ENCODE measurements at regions not wholly inside any gene's neighbourhood (a gene's known extent, or its start where the extent isn't known, plus 50 kb on each side); places are given as distances from the start of the nearest gene placed in this dataset.

DNA sequence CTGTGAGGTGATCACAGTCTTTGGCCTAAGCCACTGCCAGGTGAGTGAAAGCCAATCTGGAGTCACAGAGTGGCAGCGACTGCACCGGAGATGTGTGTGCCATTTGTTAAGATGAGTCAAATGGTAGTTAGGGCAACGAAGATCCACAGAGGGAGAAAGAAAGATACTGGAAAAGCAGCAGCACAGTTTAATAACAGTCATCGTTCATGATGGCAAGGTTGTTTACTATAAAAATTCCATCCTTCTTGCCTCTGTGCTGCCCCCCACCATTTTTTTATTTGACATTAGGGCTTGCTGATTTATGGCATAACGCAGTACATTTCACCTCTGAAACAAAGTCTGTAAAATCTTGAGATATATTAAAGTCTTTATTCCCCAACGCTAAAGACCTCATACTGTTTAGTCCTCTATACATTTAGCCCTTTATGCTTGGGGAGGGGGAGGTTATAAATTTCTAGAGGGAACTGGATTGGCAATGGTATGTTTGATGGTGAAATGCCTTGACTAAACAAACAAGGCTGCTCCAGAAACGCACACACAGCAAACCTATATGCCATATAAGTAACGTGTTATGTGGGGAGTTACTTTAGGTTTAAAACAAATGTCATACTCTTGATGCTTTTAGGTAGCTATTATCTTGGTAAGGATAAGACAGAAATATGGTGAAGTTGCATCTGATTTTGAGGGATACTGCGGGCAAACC, 55.8 kb upstream of the ABL1 start:
- ChIA-PET POLR2A (interaction anchor here (0.9 to 6.0 kb wide), 6 partner anchors 8 to 67 kb away, joined by 3 to 76 read pairs (median 18); partner anchors contain the start of gene ABL1), CTCF (interaction anchor here (0.5 kb wide), 1 partner anchor 162 kb away, joined by 3 read pairs; no protein-coding TSS in a partner anchor)
- TF ChIP-seq, protein P1, sequence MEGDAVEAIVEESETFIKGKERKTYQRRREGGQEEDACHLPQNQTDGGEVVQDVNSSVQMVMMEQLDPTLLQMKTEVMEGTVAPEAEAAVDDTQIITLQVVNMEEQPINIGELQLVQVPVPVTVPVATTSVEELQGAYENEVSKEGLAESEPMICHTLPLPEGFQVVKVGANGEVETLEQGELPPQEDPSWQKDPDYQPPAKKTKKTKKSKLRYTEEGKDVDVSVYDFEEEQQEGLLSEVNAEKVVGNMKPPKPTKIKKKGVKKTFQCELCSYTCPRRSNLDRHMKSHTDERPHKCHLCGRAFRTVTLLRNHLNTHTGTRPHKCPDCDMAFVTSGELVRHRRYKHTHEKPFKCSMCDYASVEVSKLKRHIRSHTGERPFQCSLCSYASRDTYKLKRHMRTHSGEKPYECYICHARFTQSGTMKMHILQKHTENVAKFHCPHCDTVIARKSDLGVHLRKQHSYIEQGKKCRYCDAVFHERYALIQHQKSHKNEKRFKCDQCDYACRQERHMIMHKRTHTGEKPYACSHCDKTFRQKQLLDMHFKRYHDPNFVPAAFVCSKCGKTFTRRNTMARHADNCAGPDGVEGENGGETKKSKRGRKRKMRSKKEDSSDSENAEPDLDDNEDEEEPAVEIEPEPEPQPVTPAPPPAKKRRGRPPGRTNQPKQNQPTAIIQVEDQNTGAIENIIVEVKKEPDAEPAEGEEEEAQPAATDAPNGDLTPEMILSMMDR (IDR thresholded peaks at IDR 0.05; ENCODE audit: unreplicated experiment) = no peak
- intact Hi-C loops (cut with micrococcal nuclease) = no loop called here
- peak overlapping the region; percentile 62 for H3K4me3 Mint-ChIP-seq (ENCODE audit: unreplicated experiment)
- H3K9me3 Mint-ChIP-seq (ENCODE audit: unreplicated experiment) = peaks cover 12% of the 10 kb centered on the region
- peak overlapping the region; percentile 96 for H3K27ac Mint-ChIP-seq (ENCODE audit: low read depth, unreplicated experiment)
- no peaks in the 10 kb centered on the region for H3K27me3 Mint-ChIP-seq (ENCODE audit: insufficient read depth, unreplicated experiment)
- no TSS peak for BruUV-seq (replicated peaks)
- peaks cover 32% of the 10 kb centered on the region for H3K4me1 Mint-ChIP-seq (ENCODE audit: insufficient read depth, unreplicated experiment)
- no peak for DNase-seq (ENCODE audit: unreplicated experiment)
- H3K36me3 Mint-ChIP-seq (ENCODE audit: insufficient read depth, unreplicated experiment) = peaks cover 6% of the 10 kb centered on the region

DNA sequence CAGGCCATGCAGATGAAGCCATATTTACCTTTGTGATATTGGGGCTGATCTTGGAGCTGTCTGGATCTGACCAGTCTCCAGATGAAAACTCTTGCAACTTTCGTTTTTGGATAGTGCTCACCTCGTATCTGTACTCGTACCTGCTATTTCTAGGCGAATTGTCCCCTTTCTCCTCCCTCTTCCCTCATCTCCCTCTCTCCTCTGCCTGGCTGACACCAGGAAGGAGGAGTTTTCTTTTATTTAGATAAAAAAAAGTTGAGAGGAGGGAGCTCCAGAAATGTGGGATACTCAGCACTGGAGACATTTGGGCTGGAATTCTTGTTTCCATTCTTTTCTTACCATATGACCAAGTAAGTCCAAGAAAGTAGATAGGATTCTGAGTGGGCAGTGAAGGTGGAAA, 54.6 kb upstream of the ABL1 start:
- Mint-ChIP-seq H3K36me3 (ENCODE audit: insufficient read depth, unreplicated experiment) (peaks cover 3% of the 10 kb centered on the region), H3K27me3 (ENCODE audit: insufficient read depth, unreplicated experiment) (no peaks in the 10 kb centered on the region), H3K9me3 (ENCODE audit: unreplicated experiment) (peaks cover 8% of the 10 kb centered on the region), H3K27ac (ENCODE audit: low read depth, unreplicated experiment) (peak overlapping the region; percentile 96), H3K4me3 (ENCODE audit: unreplicated experiment) (peak overlapping the region; percentile 62), H3K4me1 (ENCODE audit: insufficient read depth, unreplicated experiment) (peaks cover 32% of the 10 kb centered on the region)
- DNase-seq (ENCODE audit: unreplicated experiment) = peak; percentile 6
- intact Hi-C loops (cut with micrococcal nuclease) = loop anchor here (2.0 kb wide), 1 partner anchor 54 kb away; the partner anchor contains the start of gene ABL1
- TF ChIP-seq, protein P1 (IDR thresholded peaks at IDR 0.05; ENCODE audit: unreplicated experiment) = no peak
- BruUV-seq (replicated peaks) = TSS peak; percentile 95
- ChIA-PET CTCF (interaction anchor here (2.0 to 2.4 kb wide), 2 partner anchors 66 to 86 kb away, joined by 6 to 15 read pairs; no protein-coding TSS in a partner anchor), POLR2A (interaction anchor here (0.6 to 6.0 kb wide), 14 partner anchors 9 to 1670 kb away, joined by 3 to 76 read pairs (median 3); partner anchors contain the start of genes ABL1, CRAT, EXOSC2 and NUP214)

DNA sequence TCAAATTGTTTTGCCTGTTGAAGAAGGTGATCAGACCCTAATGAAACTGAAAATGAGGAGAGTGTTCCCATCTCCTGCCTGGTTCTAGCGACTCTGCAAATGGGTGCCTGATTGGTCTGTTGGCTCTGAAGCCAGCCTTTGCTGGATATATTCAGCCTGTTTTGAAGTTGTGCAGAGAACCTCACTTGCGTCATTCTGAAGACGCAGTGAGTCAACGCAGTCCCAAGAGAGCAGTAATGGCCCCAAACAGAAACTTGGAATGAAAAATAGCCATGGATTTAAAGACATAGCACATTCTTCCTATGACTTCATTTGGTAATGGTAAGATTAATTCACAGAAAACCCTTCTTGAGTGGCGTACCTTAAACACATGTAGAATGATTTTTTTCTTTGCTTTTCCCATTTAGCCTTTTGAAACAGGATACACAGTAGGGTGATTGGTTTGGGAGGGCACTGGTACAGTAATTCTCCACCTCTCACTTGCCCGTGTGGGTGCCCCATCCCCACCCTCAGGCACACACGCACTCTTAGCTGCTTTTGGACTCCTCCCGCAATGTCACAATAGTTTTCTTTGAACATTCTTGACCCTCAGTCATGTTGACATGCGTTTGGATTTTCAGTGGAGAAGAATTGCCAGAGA, 54.1 kb upstream of the ABL1 start:
- intact Hi-C loops (cut with micrococcal nuclease) = loop anchor here (1.0 to 2.0 kb wide), 2 partner anchors 54 to 66 kb away; partner anchors contain the start of gene ABL1
- ChIA-PET CTCF (interaction anchor here (0.9 to 2.4 kb wide), 4 partner anchors 10 to 85 kb away, joined by 3 to 15 read pairs (median 4); no protein-coding TSS in a partner anchor), POLR2A (interaction anchor here (0.6 to 6.0 kb wide), 21 partner anchors 10 to 1671 kb away, joined by 3 to 76 read pairs (median 3); partner anchors contain the start of genes ABL1, CRAT, EXOSC2 and NUP214)
- TF ChIP-seq, protein P1 (IDR thresholded peaks at IDR 0.05; ENCODE audit: unreplicated experiment) = no peak
- peak; percentile 96 for DNase-seq (ENCODE audit: unreplicated experiment)
- BruUV-seq (replicated peaks) = no TSS peak
- Mint-ChIP-seq H3K36me3 (ENCODE audit: insufficient read depth, unreplicated experiment) (no peaks in the 10 kb centered on the region), H3K9me3 (ENCODE audit: unreplicated experiment) (peaks cover 2% of the 10 kb centered on the region), H3K27ac (ENCODE audit: low read depth, unreplicated experiment) (peak overlapping the region; percentile 96), H3K27me3 (ENCODE audit: insufficient read depth, unreplicated experiment) (no peaks in the 10 kb centered on the region), H3K4me1 (ENCODE audit: insufficient read depth, unreplicated experiment) (peaks cover 32% of the 10 kb centered on the region), H3K4me3 (ENCODE audit: unreplicated experiment) (peak overlapping the region; percentile 62)

DNA sequence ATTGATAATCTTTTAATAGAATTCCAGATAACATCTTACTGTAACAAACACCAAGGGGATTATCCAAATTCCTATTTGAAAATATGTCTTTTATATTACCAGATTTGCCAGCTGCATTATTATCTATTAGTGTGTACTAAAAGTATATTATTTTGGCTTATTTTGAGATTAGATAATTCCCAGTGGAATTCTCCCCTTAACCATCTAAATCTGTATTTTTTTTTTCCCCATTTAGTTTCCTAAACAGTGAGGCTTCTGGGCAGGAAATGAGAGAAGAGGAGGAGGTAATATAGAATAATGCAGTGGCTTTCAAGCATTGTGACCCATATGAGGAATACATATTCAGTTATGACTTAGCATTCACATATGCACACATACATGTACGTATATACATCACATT, 53.5 kb upstream of the ABL1 start:
- no peaks in the 10 kb centered on the region for H3K27me3 Mint-ChIP-seq (ENCODE audit: insufficient read depth, unreplicated experiment)
- peak overlapping the region; percentile 96 for H3K27ac Mint-ChIP-seq (ENCODE audit: low read depth, unreplicated experiment)
- TSS peak; percentile 85 for BruUV-seq (replicated peaks)
- peak overlapping the region; percentile 62 for H3K4me3 Mint-ChIP-seq (ENCODE audit: unreplicated experiment)
- H3K4me1 Mint-ChIP-seq (ENCODE audit: insufficient read depth, unreplicated experiment) = peaks cover 38% of the 10 kb centered on the region
- CTCF ChIA-PET = interaction anchor here (0.6 to 2.4 kb wide), 6 partner anchors 10 to 257 kb away, joined by 3 to 15 read pairs (median 4); no protein-coding TSS in a partner anchor
- POLR2A ChIA-PET = interaction anchor here (0.6 to 6.0 kb wide), 15 partner anchors 11 to 415 kb away, joined by 3 to 76 read pairs (median 5); partner anchors contain the start of genes ABL1, EXOSC2 and NUP214
- H3K36me3 Mint-ChIP-seq (ENCODE audit: insufficient read depth, unreplicated experiment) = peaks cover 4% of the 10 kb centered on the region
- TF ChIP-seq, protein P1 (IDR thresholded peaks at IDR 0.05; ENCODE audit: unreplicated experiment) = no peak
- intact Hi-C loops (cut with micrococcal nuclease) = loop anchor here (1.0 to 2.0 kb wide), 2 partner anchors 53 to 66 kb away; partner anchors contain the start of gene ABL1
- H3K9me3 Mint-ChIP-seq (ENCODE audit: unreplicated experiment) = no peaks in the 10 kb centered on the region
- DNase-seq (ENCODE audit: unreplicated experiment) = no peak

Data from MCF 10A (cell line).